Left lung (tissue), 4 donors: ENCODE measurements at regions not wholly inside any gene's neighbourhood (a gene's known extent, or its start where the extent isn't known, plus 50 kb on each side); places are given as distances from the start of the nearest gene placed in this dataset.

Experiments used
- ATAC-seq: fragments of 200-7000 bp; cut with Tn5 transposase; one replicate; pipeline ENCODE4 v1.9.1; 2020; ENCODE audit warnings: moderate library complexity
- DNase-seq, 4 donors: peaks; one replicate each; pipeline ENCODE4 v3.0.0-alpha.2; 2013 to 2020
- H3K27ac ChIP-seq, 2 donors: fragments of 200-600 bp; sonication (generic) in 1 of 2; one replicate each; pipeline versions ENCODE4 v1.5.0 to v1.8.0; 2020 to 2021
- H3K27me3 ChIP-seq, 2 donors: fragments of 200-600 bp; sonication (generic) in 1 of 2; one replicate each; pipeline versions ENCODE4 v1.5.0 to v1.8.0; 2020 to 2021
- H3K36me3 ChIP-seq, 2 donors: fragments of 200-600 bp; sonication (generic) in 1 of 2; one replicate each; pipeline versions ENCODE4 v1.5.0 to v1.8.0; 2020 to 2021
- H3K4me1 ChIP-seq, 2 donors: fragments of 200-600 bp; one replicate each; pipeline ENCODE4 v1.8.0; 2021
- H3K4me3 ChIP-seq, 2 donors: fragments of 200-600 bp; sonication (generic) in 1 of 2; one replicate each; pipeline versions ENCODE4 v1.5.0 to v1.8.0; 2020 to 2021; ENCODE audit warnings: mild to moderate bottlenecking in 1 of 2
- H3K9me3 ChIP-seq, 2 donors: fragments of 200-600 bp; sonication (generic) in 1 of 2; one replicate each; pipeline versions ENCODE4 v1.5.0 to v1.8.0; 2020 to 2021
- intact Hi-C, 2 donors: fragments of 100-400 bp; cut with DNase I; formaldehyde crosslinking; loops; one replicate each; pipeline versions ENCODE4 v1.11.2 to v1.14.2; 2022
- TF ChIP-seq, protein P1 (sequence below), 2 donors: fragments of 200-600 bp; sonication (generic) in 1 of 2; IDR thresholded peaks; one replicate each; pipeline versions ENCODE4 v1.5.0 to v1.8.0; 2021; ENCODE audit warnings: antibody characterized with exemption in 2 of 2
- donor health status: DM: no; HTN: yes; CAD: no.
- donor health status: DM: no; HTN: no; CAD: no.

DNA sequence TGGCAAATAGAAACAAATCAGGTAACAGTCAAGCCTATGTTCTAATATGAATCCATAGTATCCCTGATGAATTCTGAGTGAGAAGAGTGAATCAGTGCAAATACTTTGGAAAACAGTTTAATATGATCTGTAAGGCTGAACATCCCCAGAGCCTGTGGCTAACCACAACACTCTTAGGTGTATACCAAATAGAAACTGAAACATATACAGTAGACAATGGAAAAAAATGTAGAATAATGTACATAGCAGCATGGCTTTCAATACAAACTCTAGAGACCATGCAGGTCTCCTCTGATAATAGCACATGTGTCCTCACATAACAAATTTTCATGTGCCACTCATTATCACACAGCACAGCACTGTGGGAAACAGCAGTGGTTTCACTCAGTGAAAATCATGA lies 513.6 kb downstream of the CDY2B start:
- H3K4me3 ChIP-seq = no peak overlapping the region
- DNase-seq (no peak), ATAC-seq (no peak)
- no peaks in the 10 kb centered on the region for H3K36me3 ChIP-seq
- no peaks in the 10 kb centered on the region for H3K4me1 ChIP-seq
- H3K9me3 ChIP-seq = no peaks in the 10 kb centered on the region
- intact Hi-C loops = no loop called here
- H3K27ac ChIP-seq = no peak overlapping the region
- no peaks in the 10 kb centered on the region for H3K27me3 ChIP-seq
- TF ChIP-seq, protein P1, sequence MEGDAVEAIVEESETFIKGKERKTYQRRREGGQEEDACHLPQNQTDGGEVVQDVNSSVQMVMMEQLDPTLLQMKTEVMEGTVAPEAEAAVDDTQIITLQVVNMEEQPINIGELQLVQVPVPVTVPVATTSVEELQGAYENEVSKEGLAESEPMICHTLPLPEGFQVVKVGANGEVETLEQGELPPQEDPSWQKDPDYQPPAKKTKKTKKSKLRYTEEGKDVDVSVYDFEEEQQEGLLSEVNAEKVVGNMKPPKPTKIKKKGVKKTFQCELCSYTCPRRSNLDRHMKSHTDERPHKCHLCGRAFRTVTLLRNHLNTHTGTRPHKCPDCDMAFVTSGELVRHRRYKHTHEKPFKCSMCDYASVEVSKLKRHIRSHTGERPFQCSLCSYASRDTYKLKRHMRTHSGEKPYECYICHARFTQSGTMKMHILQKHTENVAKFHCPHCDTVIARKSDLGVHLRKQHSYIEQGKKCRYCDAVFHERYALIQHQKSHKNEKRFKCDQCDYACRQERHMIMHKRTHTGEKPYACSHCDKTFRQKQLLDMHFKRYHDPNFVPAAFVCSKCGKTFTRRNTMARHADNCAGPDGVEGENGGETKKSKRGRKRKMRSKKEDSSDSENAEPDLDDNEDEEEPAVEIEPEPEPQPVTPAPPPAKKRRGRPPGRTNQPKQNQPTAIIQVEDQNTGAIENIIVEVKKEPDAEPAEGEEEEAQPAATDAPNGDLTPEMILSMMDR (IDR thresholded peaks at IDR 0.05) = no peak

DNA sequence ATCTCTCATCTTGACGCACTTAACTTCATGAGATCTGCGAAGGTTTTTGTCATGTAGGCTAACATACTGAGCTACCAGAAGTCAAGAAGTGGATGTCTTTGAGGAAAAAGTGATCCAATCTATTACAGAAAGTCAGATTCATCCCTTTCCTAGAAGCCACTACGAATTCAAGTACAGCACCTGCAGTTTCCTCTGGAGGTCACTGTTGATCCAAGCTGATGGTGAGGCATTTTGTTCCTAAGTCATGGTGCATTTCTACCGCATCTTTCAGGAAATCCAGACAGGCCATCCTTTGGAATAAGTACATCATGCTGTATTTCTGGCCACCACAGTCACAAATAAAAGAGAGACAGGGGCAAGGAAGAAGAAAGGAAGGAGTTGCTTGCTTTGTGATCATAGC lies 541.0 kb downstream of the CDY2B start:
- no peaks in the 10 kb centered on the region for H3K27me3 ChIP-seq
- no peak overlapping the region for H3K27ac ChIP-seq
- H3K4me1 ChIP-seq = no peaks in the 10 kb centered on the region
- DNase-seq (no peak), ATAC-seq (no peak)
- H3K4me3 ChIP-seq = no peak overlapping the region
- H3K36me3 ChIP-seq = no peaks in the 10 kb centered on the region
- H3K9me3 ChIP-seq = no peaks in the 10 kb centered on the region
- TF ChIP-seq, protein P1 (IDR thresholded peaks at IDR 0.05) = no peak
- intact Hi-C loops = no loop called here

DNA sequence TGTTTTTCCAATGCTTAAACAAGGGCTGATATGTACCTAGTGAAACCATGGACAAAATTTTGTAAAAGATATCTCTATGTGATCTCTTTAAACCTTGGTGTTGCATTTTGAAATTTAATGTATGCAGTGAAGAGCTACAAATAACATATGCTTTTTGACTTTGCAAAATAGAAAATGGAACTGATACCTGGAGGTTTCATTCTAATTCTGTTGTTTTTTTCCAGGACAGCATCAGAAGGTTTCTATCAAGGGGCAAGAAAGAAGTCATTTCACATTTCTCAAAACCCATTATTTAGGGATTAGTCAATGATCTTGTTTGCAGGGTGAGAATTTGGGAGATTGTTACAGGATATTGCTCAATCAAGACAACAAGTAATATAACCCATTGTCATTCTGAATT lies 549.3 kb downstream of the CDY2B start:
- no peak overlapping the region for H3K4me3 ChIP-seq
- TF ChIP-seq, protein P1 (IDR thresholded peaks at IDR 0.05) = no peak
- no peak for DNase-seq
- no peak overlapping the region for H3K27ac ChIP-seq
- H3K27me3 ChIP-seq = no peaks in the 10 kb centered on the region
- intact Hi-C loops = no loop called here
- no peaks in the 10 kb centered on the region for H3K9me3 ChIP-seq
- no peak for ATAC-seq
- H3K36me3 ChIP-seq = no peaks in the 10 kb centered on the region
- no peaks in the 10 kb centered on the region for H3K4me1 ChIP-seq

DNA sequence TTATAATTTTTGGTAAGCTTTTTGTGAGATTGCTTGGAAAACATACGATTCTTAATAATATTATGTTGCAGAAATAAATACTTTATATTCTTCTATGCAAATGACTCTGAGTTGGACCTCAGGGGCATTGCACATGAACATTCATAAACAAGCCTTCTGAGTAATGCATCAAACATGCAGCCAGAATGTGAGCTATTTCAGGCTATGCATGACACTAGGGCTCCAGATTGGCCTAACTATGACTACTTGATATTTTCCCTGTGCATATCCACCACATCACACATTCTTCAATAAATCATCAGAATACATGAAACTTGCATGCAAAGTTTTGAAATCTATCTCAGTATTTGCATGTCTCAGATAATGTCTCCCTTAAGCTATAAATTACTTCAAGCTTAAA lies 560.1 kb downstream of the CDY2B start:
- Histone ChIP-seq H3K4me1 (no peaks in the 10 kb centered on the region), H3K36me3 (no peaks in the 10 kb centered on the region), H3K27ac (no peak overlapping the region), H3K9me3 (peaks cover 0 to 2% of the 10 kb centered on the region in 2 donors), H3K4me3 (no peak overlapping the region), H3K27me3 (no peaks in the 10 kb centered on the region)
- DNase-seq = no peak
- TF ChIP-seq, protein P1 (IDR thresholded peaks at IDR 0.05) = no peak
- intact Hi-C loops = no loop called here
- ATAC-seq = no peak

DNA sequence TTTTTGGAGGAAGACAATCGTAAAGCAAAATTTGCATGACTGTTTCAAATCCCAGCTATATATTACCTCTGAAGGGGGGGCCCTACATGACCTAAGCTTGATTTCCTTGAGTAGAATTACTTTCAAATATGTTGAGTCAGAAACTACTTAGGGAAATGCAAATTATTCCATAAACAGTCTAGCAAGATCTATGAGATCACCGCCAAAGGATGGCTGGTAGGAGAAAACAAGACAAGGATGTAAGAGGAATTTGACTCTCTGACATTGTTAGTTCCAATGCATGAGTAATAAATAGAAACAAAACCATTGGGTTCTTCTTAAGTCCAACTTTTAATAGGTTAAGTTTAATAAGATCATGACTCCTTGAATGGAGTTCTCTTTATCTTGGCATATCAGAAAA lies 561.4 kb downstream of the CDY2B start:
- intact Hi-C loops = no loop called here
- H3K36me3 ChIP-seq = no peaks in the 10 kb centered on the region
- H3K4me3 ChIP-seq = no peak overlapping the region
- H3K4me1 ChIP-seq = no peaks in the 10 kb centered on the region
- no peak overlapping the region for H3K27ac ChIP-seq
- no peak for DNase-seq
- H3K9me3 ChIP-seq = peaks cover 0 to 2% of the 10 kb centered on the region in 2 donors
- no peak for ATAC-seq
- TF ChIP-seq, protein P1 (IDR thresholded peaks at IDR 0.05) = no peak
- no peaks in the 10 kb centered on the region for H3K27me3 ChIP-seq
